ENCODE measurements at regions not wholly inside any gene's neighbourhood (a gene's known extent, or its start where the extent isn't known, plus 50 kb on each side); places are given as distances from the start of the nearest gene placed in this dataset.
"Not testable (repeated sequence)": the region's sequence is repeated elsewhere in the genome, so short reads cannot be mapped to it uniquely, and the experiment has no call there.

GRCh38 chr5:163894645-163895044 lies 389.2 kb downstream of the MAT2B start:
- no peaks in the 10 kb centered on the region for H3K27me3 ChIP-seq (ENCODE audit: insufficient read depth, low read length)
- no peak overlapping the region for H2AFZ ChIP-seq (ENCODE audit: low read length)
- H3K4me2 ChIP-seq (ENCODE audit: insufficient read depth, low read length) = no peak overlapping the region

GRCh38 chr5:163898873-163899272 lies 393.5 kb downstream of the MAT2B start:
- no peak for DNase-seq (ENCODE audit: insufficient read length, low spot score, missing footprints)

More at GRCh38 chr5:163894645-163895044, 389.2 kb downstream of the MAT2B start:
- H4K20me1 ChIP-seq (ENCODE audit: insufficient read depth, low read length) = no peaks in the 10 kb centered on the region
- TF ChIP-seq CTCF (IDR thresholded peaks at IDR 0.05; ENCODE audit: extremely low read depth, low read depth, low read length) = no peak
- H3K4me1 ChIP-seq (ENCODE audit: insufficient read depth, low read length) = peaks cover 23% of the 10 kb centered on the region
- no peaks in the 10 kb centered on the region for H3K36me3 ChIP-seq (ENCODE audit: insufficient read depth, low read length)
- H3K27ac ChIP-seq (ENCODE audit: low read depth, low read length) = no peak overlapping the region
- H3K9me3 ChIP-seq (ENCODE audit: low read depth, low read length) = no peaks in the 10 kb centered on the region
- no peak for DNase-seq (ENCODE audit: insufficient read length, low spot score, missing footprints)
- H3K79me2 ChIP-seq (ENCODE audit: insufficient read depth, low read length) = no peaks in the 10 kb centered on the region
- H3K4me3 ChIP-seq (ENCODE audit: insufficient read depth, low read length) = no peak overlapping the region

GRCh38 chr5:163907783-163908182 lies 402.4 kb downstream of the MAT2B start:
- H3K27ac ChIP-seq (ENCODE audit: low read depth, low read length); H3K4me1 ChIP-seq (ENCODE audit: insufficient read depth, low read length); H3K27me3 ChIP-seq (ENCODE audit: insufficient read depth, low read length); H3K9me3 ChIP-seq (ENCODE audit: low read depth, low read length); H3K36me3 ChIP-seq (ENCODE audit: insufficient read depth, low read length); H3K4me3 ChIP-seq (ENCODE audit: insufficient read depth, low read length); H2AFZ ChIP-seq (ENCODE audit: low read length); DNase-seq (ENCODE audit: insufficient read length, low spot score, missing footprints); H4K20me1 ChIP-seq (ENCODE audit: insufficient read depth, low read length); H3K4me2 ChIP-seq (ENCODE audit: insufficient read depth, low read length); H3K79me2 ChIP-seq (ENCODE audit: insufficient read depth, low read length): not testable (repeated sequence)

More at GRCh38 chr5:163898873-163899272, 393.5 kb downstream of the MAT2B start:
- H3K27me3 ChIP-seq (ENCODE audit: insufficient read depth, low read length) = no peaks in the 10 kb centered on the region
- no peak overlapping the region for H2AFZ ChIP-seq (ENCODE audit: low read length)
- H3K27ac ChIP-seq (ENCODE audit: low read depth, low read length) = no peak overlapping the region
- H3K79me2 ChIP-seq (ENCODE audit: insufficient read depth, low read length) = no peaks in the 10 kb centered on the region
- no peak for TF ChIP-seq CTCF (IDR thresholded peaks at IDR 0.05; ENCODE audit: extremely low read depth, low read depth, low read length)
- no peak overlapping the region for H3K4me3 ChIP-seq (ENCODE audit: insufficient read depth, low read length)
- H3K4me1 ChIP-seq (ENCODE audit: insufficient read depth, low read length) = peaks cover 12% of the 10 kb centered on the region
- H3K4me2 ChIP-seq (ENCODE audit: insufficient read depth, low read length) = no peak overlapping the region
- H4K20me1 ChIP-seq (ENCODE audit: insufficient read depth, low read length) = no peaks in the 10 kb centered on the region
- H3K9me3 ChIP-seq (ENCODE audit: low read depth, low read length) = peaks cover 1% of the 10 kb centered on the region
- no peaks in the 10 kb centered on the region for H3K36me3 ChIP-seq (ENCODE audit: insufficient read depth, low read length)

DNA sequence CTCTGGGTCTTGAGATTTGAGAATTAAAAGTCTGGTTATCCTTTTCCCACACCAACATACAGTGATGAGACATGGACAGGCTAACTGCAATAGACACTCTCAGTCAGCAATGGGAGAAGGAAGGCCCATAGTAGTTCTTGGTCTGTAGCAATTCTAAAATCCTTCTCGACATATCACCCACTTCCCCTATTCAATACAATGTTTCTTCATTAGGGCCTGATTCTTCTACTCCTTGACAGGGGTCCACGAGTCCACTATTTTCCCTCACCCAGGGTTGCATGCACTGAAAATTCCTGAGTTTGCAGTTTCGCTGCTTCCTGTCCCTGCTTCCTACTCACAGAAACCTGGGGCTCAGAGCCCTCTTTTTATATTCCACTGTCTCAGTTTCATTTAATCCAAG lies 402.8 kb downstream of the MAT2B start:
- no peaks in the 10 kb centered on the region for H3K79me2 ChIP-seq (ENCODE audit: insufficient read depth, low read length)
- DNase-seq (ENCODE audit: insufficient read length, low spot score, missing footprints) = no peak
- no peak overlapping the region for H3K4me2 ChIP-seq (ENCODE audit: insufficient read depth, low read length)
- H2AFZ ChIP-seq (ENCODE audit: low read length) = no peak overlapping the region
- no peaks in the 10 kb centered on the region for H3K9me3 ChIP-seq (ENCODE audit: low read depth, low read length)
- H3K27me3 ChIP-seq (ENCODE audit: insufficient read depth, low read length) = no peaks in the 10 kb centered on the region
- H3K27ac ChIP-seq (ENCODE audit: low read depth, low read length) = no peak overlapping the region
- H3K36me3 ChIP-seq (ENCODE audit: insufficient read depth, low read length) = no peaks in the 10 kb centered on the region
- TF ChIP-seq CTCF (IDR thresholded peaks at IDR 0.05; ENCODE audit: extremely low read depth, low read depth, low read length) = no peak
- no peaks in the 10 kb centered on the region for H4K20me1 ChIP-seq (ENCODE audit: insufficient read depth, low read length)
- no peak overlapping the region for H3K4me3 ChIP-seq (ENCODE audit: insufficient read depth, low read length)
- no peaks in the 10 kb centered on the region for H3K4me1 ChIP-seq (ENCODE audit: insufficient read depth, low read length)
